H9 (cell line): ENCODE measurements at regions not wholly inside any gene's neighbourhood (a gene's known extent, or its start where the extent isn't known, plus 50 kb on each side); places are given as distances from the start of the nearest gene placed in this dataset.

ENCODE experiments used
- DNase-seq: peaks from one replicate; pipeline ENCODE4 v3.0.0-alpha.2; 2017
- H2AFZ ChIP-seq: one replicate; pipeline ENCODE4 v1.6.1; 2013; ENCODE audit warnings: mild to moderate bottlenecking, low read length, control low read depth, moderate library complexity
- H2AK5ac ChIP-seq: 2 replicates; pipeline ENCODE4 v1.6.1; 2013; ENCODE audit warnings: low read length, control low read depth, mixed read lengths; ENCODE audit not compliant: insufficient read length
- H2BK120ac ChIP-seq: one replicate; pipeline ENCODE4 v1.6.1; 2013; ENCODE audit warnings: low read depth, mild to moderate bottlenecking, low read length, control low read depth, inconsistent platforms; ENCODE audit not compliant: poor library complexity, severe bottlenecking
- H2BK12ac ChIP-seq: 2 replicates; pipeline ENCODE4 v1.6.1; 2013; ENCODE audit warnings: low read length, control low read depth, mixed read lengths, low read depth; ENCODE audit not compliant: insufficient read length
- H2BK15ac ChIP-seq: 2 replicates; pipeline ENCODE4 v1.6.1; 2013; ENCODE audit warnings: low read depth, low read length, control low read depth
- H2BK20ac ChIP-seq: one replicate; pipeline ENCODE4 v1.6.1; 2013; ENCODE audit warnings: low read depth, mild to moderate bottlenecking, low read length, control low read depth, inconsistent platforms; ENCODE audit not compliant: poor library complexity, severe bottlenecking
- H2BK5ac ChIP-seq: 2 replicates; pipeline ENCODE4 v1.6.1; 2013; ENCODE audit warnings: low read length, control low read depth, mixed read lengths; ENCODE audit not compliant: insufficient read length
- H3K14ac ChIP-seq: 2 replicates; pipeline ENCODE4 v1.6.1; 2013; ENCODE audit warnings: low read length, control low read depth; ENCODE audit not compliant: insufficient read depth
- H3K18ac ChIP-seq: 2 replicates; pipeline ENCODE4 v1.6.1; 2013; ENCODE audit warnings: low read depth, mild to moderate bottlenecking, mixed read lengths, low read length, control low read depth; ENCODE audit not compliant: insufficient read length
- H3K23ac ChIP-seq: 2 replicates; pipeline ENCODE4 v1.6.1; 2013; ENCODE audit warnings: low read length, control low read depth, mixed read lengths, low read depth; ENCODE audit not compliant: insufficient read length
- H3K23me2 ChIP-seq: 2 replicates; pipeline ENCODE4 v1.6.1; 2013; ENCODE audit warnings: low read depth, mild to moderate bottlenecking, mixed read lengths, low read length, control low read depth; ENCODE audit not compliant: insufficient read length, poor library complexity, severe bottlenecking
- H3K27ac ChIP-seq: 2 replicates; pipeline ENCODE4 v1.5.1; 2013; ENCODE audit warnings: low read length, control low read depth, mixed read lengths, low read depth; ENCODE audit not compliant: insufficient read length
- H3K27me3 ChIP-seq: 2 replicates; pipeline ENCODE4 v1.6.1; 2013; ENCODE audit warnings: low read length, control low read depth, inconsistent platforms; ENCODE audit not compliant: insufficient read depth
- H3K4ac ChIP-seq: 2 replicates; pipeline ENCODE4 v1.6.1; 2013; ENCODE audit warnings: low read depth, mild to moderate bottlenecking, control low read depth, inconsistent platforms, low read length, moderate library complexity
- H3K4me1 ChIP-seq: 2 replicates; pipeline ENCODE4 v1.6.1; 2013; ENCODE audit warnings: low read length, control low read depth, inconsistent platforms; ENCODE audit not compliant: insufficient read depth
- H3K4me2 ChIP-seq: 2 replicates; pipeline ENCODE4 v1.6.1; 2013; ENCODE audit warnings: low read length, control low read depth, mixed read lengths; ENCODE audit not compliant: insufficient read length, insufficient read depth
- H3K56ac ChIP-seq: 2 replicates; pipeline ENCODE4 v1.6.1; 2013; ENCODE audit warnings: low read depth, mild to moderate bottlenecking, mixed read lengths, low read length, control low read depth; ENCODE audit not compliant: insufficient read length
- H3K79me1 ChIP-seq: 2 replicates; pipeline ENCODE4 v1.6.1; 2013; ENCODE audit warnings: low read depth, mild to moderate bottlenecking, moderate library complexity, low read length, control low read depth, inconsistent platforms; ENCODE audit not compliant: insufficient read depth, poor library complexity, severe bottlenecking
- H3K79me2 ChIP-seq: 2 replicates; pipeline ENCODE4 v1.6.1; 2013; ENCODE audit warnings: low read length, control low read depth, inconsistent platforms; ENCODE audit not compliant: insufficient read depth
- H3K9ac ChIP-seq: 2 replicates; pipeline ENCODE4 v1.6.1; 2013; ENCODE audit warnings: low read length, control low read depth, mixed read lengths; ENCODE audit not compliant: insufficient read length; ENCODE audit errors: extremely low read depth
- H3K9me3 ChIP-seq: one replicate; pipeline ENCODE4 v1.6.1; 2013; ENCODE audit warnings: low read depth, low read length, inconsistent platforms; ENCODE audit not compliant: control insufficient read depth
- H3T11ph ChIP-seq: one replicate; pipeline ENCODE4 v1.6.1; 2013; ENCODE audit warnings: mild to moderate bottlenecking, low read length, control low read depth, inconsistent platforms
- H4K20me1 ChIP-seq: one replicate; pipeline ENCODE4 v1.6.1; 2013; ENCODE audit not compliant: control insufficient read depth, insufficient read length, insufficient read depth
- H4K5ac ChIP-seq: 2 replicates; pipeline ENCODE4 v1.6.1; 2013; ENCODE audit warnings: low read depth, mild to moderate bottlenecking, mixed read lengths, low read length, control low read depth; ENCODE audit not compliant: insufficient read length
- H4K8ac ChIP-seq: replicated peaks from 2 replicates; pipeline ENCODE4 v1.6.1; 2013; ENCODE audit warnings: low read length, control low read depth, mixed read lengths, low read depth; ENCODE audit not compliant: insufficient read length
- H4K91ac ChIP-seq: 2 replicates; pipeline ENCODE4 v1.6.1; 2013; ENCODE audit warnings: low read depth, mild to moderate bottlenecking, moderate library complexity, mixed read lengths, low read length, control low read depth; ENCODE audit not compliant: insufficient read length
- H3K27ac Mint-ChIP-seq, 3 experiments: 2 replicates in 2 of 3; 3 replicates in 1 of 3; pipeline ENCODE4 v1.8.0; 2020 to 2021; ENCODE audit warnings: mixed read lengths in 3 of 3, mild to moderate bottlenecking in 1 of 3, moderate library complexity in 1 of 3
- H3K27me3 Mint-ChIP-seq: 2 replicates; pipeline ENCODE4 v1.8.0; 2021; ENCODE audit warnings: low read depth, mild to moderate bottlenecking, moderate library complexity, mixed read lengths
- H3K36me3 Mint-ChIP-seq, 3 experiments: 2 replicates in 2 of 3; 3 replicates in 1 of 3; pipeline ENCODE4 v1.8.0; 2020 to 2021; ENCODE audit warnings: low read depth in 3 of 3, mixed read lengths in 3 of 3; ENCODE audit not compliant: insufficient read depth in 1 of 3
- H3K4me1 Mint-ChIP-seq, 2 experiments: 2 replicates each; pipeline ENCODE4 v1.8.0; 2020; ENCODE audit warnings: mixed read lengths in 2 of 2
- H3K4me3 Mint-ChIP-seq, 2 experiments: 2 replicates in 1 of 2; 3 replicates in 1 of 2; pipeline ENCODE4 v1.8.0; 2020 to 2021; ENCODE audit warnings: mild to moderate bottlenecking in 2 of 2, mixed read lengths in 2 of 2, moderate library complexity in 1 of 2
- H3K9me3 Mint-ChIP-seq, 2 experiments: 2 replicates in 1 of 2; 3 replicates in 1 of 2; pipeline ENCODE4 v1.8.0; 2020; ENCODE audit warnings: mild to moderate bottlenecking in 2 of 2, mixed read lengths in 2 of 2, moderate library complexity in 1 of 2
- WGBS: extraction: QIAGEN DNeasy Blood & Tissue Kit; methylation state at CpG from one replicate; pipeline ENCODE4 v1.1.7; 2013; ENCODE audit warnings: missing lambda C conversion rate, low lambda C conversion rate, mixed read lengths; ENCODE audit not compliant: insufficient read length; ENCODE audit errors: extremely low coverage; 5-methylcytosine and 5-hydroxymethylcytosine counted together
- TF ChIP-seq, protein P1 (sequence below): fragments of 200-600 bp; sonication (generic); conservative IDR thresholded peaks from 3 replicates; pipeline ENCODE4 v1.8.0; 2021; ENCODE audit warnings: antibody characterized with exemption, mild to moderate bottlenecking

- Mint-ChIP-seq H3K4me1 (peaks cover 2 to 9% of the 10 kb centered on the region in 2 experiments; a peak in 2 of 4 replicates), H3K9me3 (no peaks in the 10 kb centered on the region), H3K27ac (no peak overlapping the region), H3K27me3 (peaks cover 5% of the 10 kb centered on the region), H3K36me3 (no peaks in the 10 kb centered on the region), H3K4me3 (no peak overlapping the region)
- Histone ChIP-seq H2BK12ac (no peak overlapping the region), H3K9me3 (no peaks in the 10 kb centered on the region), H2BK15ac (no peak overlapping the region), H4K5ac (no peak overlapping the region), H3K27ac (no peak overlapping the region), H3K18ac (no peak overlapping the region), H3K9ac (no peak overlapping the region), H3K23ac (no peak overlapping the region), H4K8ac (no peak overlapping the region), H4K20me1 (no peaks in the 10 kb centered on the region), H3K14ac (no peak overlapping the region), H3K23me2 (no peaks in the 10 kb centered on the region), H4K91ac (no peak overlapping the region), H3T11ph (no peak overlapping the region), H3K4ac (no peak overlapping the region), H3K4me2 (no peak overlapping the region), H2BK20ac (no peak overlapping the region), H2BK5ac (no peak overlapping the region), H2BK120ac (no peak overlapping the region), H3K27me3 (no peaks in the 10 kb centered on the region), H2AK5ac (no peak overlapping the region), H3K79me1 (no peaks in the 10 kb centered on the region), H3K56ac (no peak overlapping the region), H3K79me2 (no peaks in the 10 kb centered on the region), H2AFZ (no peak overlapping the region), H3K4me1 (no peaks in the 10 kb centered on the region)
- DNase-seq, result no peak
- TF ChIP-seq, protein P1, sequence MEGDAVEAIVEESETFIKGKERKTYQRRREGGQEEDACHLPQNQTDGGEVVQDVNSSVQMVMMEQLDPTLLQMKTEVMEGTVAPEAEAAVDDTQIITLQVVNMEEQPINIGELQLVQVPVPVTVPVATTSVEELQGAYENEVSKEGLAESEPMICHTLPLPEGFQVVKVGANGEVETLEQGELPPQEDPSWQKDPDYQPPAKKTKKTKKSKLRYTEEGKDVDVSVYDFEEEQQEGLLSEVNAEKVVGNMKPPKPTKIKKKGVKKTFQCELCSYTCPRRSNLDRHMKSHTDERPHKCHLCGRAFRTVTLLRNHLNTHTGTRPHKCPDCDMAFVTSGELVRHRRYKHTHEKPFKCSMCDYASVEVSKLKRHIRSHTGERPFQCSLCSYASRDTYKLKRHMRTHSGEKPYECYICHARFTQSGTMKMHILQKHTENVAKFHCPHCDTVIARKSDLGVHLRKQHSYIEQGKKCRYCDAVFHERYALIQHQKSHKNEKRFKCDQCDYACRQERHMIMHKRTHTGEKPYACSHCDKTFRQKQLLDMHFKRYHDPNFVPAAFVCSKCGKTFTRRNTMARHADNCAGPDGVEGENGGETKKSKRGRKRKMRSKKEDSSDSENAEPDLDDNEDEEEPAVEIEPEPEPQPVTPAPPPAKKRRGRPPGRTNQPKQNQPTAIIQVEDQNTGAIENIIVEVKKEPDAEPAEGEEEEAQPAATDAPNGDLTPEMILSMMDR, result no peak
- WGBS, result no CpG with 5 or more reads among the region's 12 CpGs
These were observed 340.1 kb downstream of the MATN1 start for GRCh38 chr1:30383221-30383711.
